H9 (cell line): ENCODE measurements at regions not wholly inside any gene's neighbourhood (a gene's known extent, or its start where the extent isn't known, plus 50 kb on each side); places are given as distances from the start of the nearest gene placed in this dataset.

Source experiments
- DNase-seq: peaks from one replicate; pipeline ENCODE4 v3.0.0-alpha.2; 2017
- H2AFZ ChIP-seq: one replicate; pipeline ENCODE4 v1.6.1; 2013; ENCODE audit warnings: mild to moderate bottlenecking, low read length, control low read depth, moderate library complexity
- H2AK5ac ChIP-seq: 2 replicates; pipeline ENCODE4 v1.6.1; 2013; ENCODE audit warnings: low read length, control low read depth, mixed read lengths; ENCODE audit not compliant: insufficient read length
- H2BK120ac ChIP-seq: one replicate; pipeline ENCODE4 v1.6.1; 2013; ENCODE audit warnings: low read depth, mild to moderate bottlenecking, low read length, control low read depth, inconsistent platforms; ENCODE audit not compliant: poor library complexity, severe bottlenecking
- H2BK12ac ChIP-seq: 2 replicates; pipeline ENCODE4 v1.6.1; 2013; ENCODE audit warnings: low read length, control low read depth, mixed read lengths, low read depth; ENCODE audit not compliant: insufficient read length
- H2BK15ac ChIP-seq: 2 replicates; pipeline ENCODE4 v1.6.1; 2013; ENCODE audit warnings: low read depth, low read length, control low read depth
- H2BK20ac ChIP-seq: one replicate; pipeline ENCODE4 v1.6.1; 2013; ENCODE audit warnings: low read depth, mild to moderate bottlenecking, low read length, control low read depth, inconsistent platforms; ENCODE audit not compliant: poor library complexity, severe bottlenecking
- H2BK5ac ChIP-seq: 2 replicates; pipeline ENCODE4 v1.6.1; 2013; ENCODE audit warnings: low read length, control low read depth, mixed read lengths; ENCODE audit not compliant: insufficient read length
- H3K14ac ChIP-seq: 2 replicates; pipeline ENCODE4 v1.6.1; 2013; ENCODE audit warnings: low read length, control low read depth; ENCODE audit not compliant: insufficient read depth
- H3K18ac ChIP-seq: 2 replicates; pipeline ENCODE4 v1.6.1; 2013; ENCODE audit warnings: low read depth, mild to moderate bottlenecking, mixed read lengths, low read length, control low read depth; ENCODE audit not compliant: insufficient read length
- H3K23ac ChIP-seq: 2 replicates; pipeline ENCODE4 v1.6.1; 2013; ENCODE audit warnings: low read length, control low read depth, mixed read lengths, low read depth; ENCODE audit not compliant: insufficient read length
- H3K23me2 ChIP-seq: 2 replicates; pipeline ENCODE4 v1.6.1; 2013; ENCODE audit warnings: low read depth, mild to moderate bottlenecking, mixed read lengths, low read length, control low read depth; ENCODE audit not compliant: insufficient read length, poor library complexity, severe bottlenecking
- H3K27ac ChIP-seq: 2 replicates; pipeline ENCODE4 v1.5.1; 2013; ENCODE audit warnings: low read length, control low read depth, mixed read lengths, low read depth; ENCODE audit not compliant: insufficient read length
- H3K27me3 ChIP-seq: 2 replicates; pipeline ENCODE4 v1.6.1; 2013; ENCODE audit warnings: low read length, control low read depth, inconsistent platforms; ENCODE audit not compliant: insufficient read depth
- H3K4ac ChIP-seq: 2 replicates; pipeline ENCODE4 v1.6.1; 2013; ENCODE audit warnings: low read depth, mild to moderate bottlenecking, control low read depth, inconsistent platforms, low read length, moderate library complexity
- H3K4me1 ChIP-seq: 2 replicates; pipeline ENCODE4 v1.6.1; 2013; ENCODE audit warnings: low read length, control low read depth, inconsistent platforms; ENCODE audit not compliant: insufficient read depth
- H3K4me2 ChIP-seq: 2 replicates; pipeline ENCODE4 v1.6.1; 2013; ENCODE audit warnings: low read length, control low read depth, mixed read lengths; ENCODE audit not compliant: insufficient read length, insufficient read depth
- H3K56ac ChIP-seq: 2 replicates; pipeline ENCODE4 v1.6.1; 2013; ENCODE audit warnings: low read depth, mild to moderate bottlenecking, mixed read lengths, low read length, control low read depth; ENCODE audit not compliant: insufficient read length
- H3K79me1 ChIP-seq: 2 replicates; pipeline ENCODE4 v1.6.1; 2013; ENCODE audit warnings: low read depth, mild to moderate bottlenecking, moderate library complexity, low read length, control low read depth, inconsistent platforms; ENCODE audit not compliant: insufficient read depth, poor library complexity, severe bottlenecking
- H3K79me2 ChIP-seq: 2 replicates; pipeline ENCODE4 v1.6.1; 2013; ENCODE audit warnings: low read length, control low read depth, inconsistent platforms; ENCODE audit not compliant: insufficient read depth
- H3K9ac ChIP-seq: 2 replicates; pipeline ENCODE4 v1.6.1; 2013; ENCODE audit warnings: low read length, control low read depth, mixed read lengths; ENCODE audit not compliant: insufficient read length; ENCODE audit errors: extremely low read depth
- H3K9me3 ChIP-seq: one replicate; pipeline ENCODE4 v1.6.1; 2013; ENCODE audit warnings: low read depth, low read length, inconsistent platforms; ENCODE audit not compliant: control insufficient read depth
- H3T11ph ChIP-seq: one replicate; pipeline ENCODE4 v1.6.1; 2013; ENCODE audit warnings: mild to moderate bottlenecking, low read length, control low read depth, inconsistent platforms
- H4K20me1 ChIP-seq: one replicate; pipeline ENCODE4 v1.6.1; 2013; ENCODE audit not compliant: control insufficient read depth, insufficient read length, insufficient read depth
- H4K5ac ChIP-seq: 2 replicates; pipeline ENCODE4 v1.6.1; 2013; ENCODE audit warnings: low read depth, mild to moderate bottlenecking, mixed read lengths, low read length, control low read depth; ENCODE audit not compliant: insufficient read length
- H4K8ac ChIP-seq: replicated peaks from 2 replicates; pipeline ENCODE4 v1.6.1; 2013; ENCODE audit warnings: low read length, control low read depth, mixed read lengths, low read depth; ENCODE audit not compliant: insufficient read length
- H4K91ac ChIP-seq: 2 replicates; pipeline ENCODE4 v1.6.1; 2013; ENCODE audit warnings: low read depth, mild to moderate bottlenecking, moderate library complexity, mixed read lengths, low read length, control low read depth; ENCODE audit not compliant: insufficient read length
- H3K27ac Mint-ChIP-seq, 3 experiments: 2 replicates in 2 of 3; 3 replicates in 1 of 3; pipeline ENCODE4 v1.8.0; 2020 to 2021; ENCODE audit warnings: mixed read lengths in 3 of 3, mild to moderate bottlenecking in 1 of 3, moderate library complexity in 1 of 3
- H3K27me3 Mint-ChIP-seq: 2 replicates; pipeline ENCODE4 v1.8.0; 2021; ENCODE audit warnings: low read depth, mild to moderate bottlenecking, moderate library complexity, mixed read lengths
- H3K36me3 Mint-ChIP-seq, 3 experiments: 2 replicates in 2 of 3; 3 replicates in 1 of 3; pipeline ENCODE4 v1.8.0; 2020 to 2021; ENCODE audit warnings: low read depth in 3 of 3, mixed read lengths in 3 of 3; ENCODE audit not compliant: insufficient read depth in 1 of 3
- H3K4me1 Mint-ChIP-seq, 2 experiments: 2 replicates each; pipeline ENCODE4 v1.8.0; 2020; ENCODE audit warnings: mixed read lengths in 2 of 2
- H3K4me3 Mint-ChIP-seq, 2 experiments: 2 replicates in 1 of 2; 3 replicates in 1 of 2; pipeline ENCODE4 v1.8.0; 2020 to 2021; ENCODE audit warnings: mild to moderate bottlenecking in 2 of 2, mixed read lengths in 2 of 2, moderate library complexity in 1 of 2
- H3K9me3 Mint-ChIP-seq, 2 experiments: 2 replicates in 1 of 2; 3 replicates in 1 of 2; pipeline ENCODE4 v1.8.0; 2020; ENCODE audit warnings: mild to moderate bottlenecking in 2 of 2, mixed read lengths in 2 of 2, moderate library complexity in 1 of 2
- WGBS: extraction: QIAGEN DNeasy Blood & Tissue Kit; methylation state at CpG from one replicate; pipeline ENCODE4 v1.1.7; 2013; ENCODE audit warnings: missing lambda C conversion rate, low lambda C conversion rate, mixed read lengths; ENCODE audit not compliant: insufficient read length; ENCODE audit errors: extremely low coverage; 5-methylcytosine and 5-hydroxymethylcytosine counted together
- TF ChIP-seq, protein P1 (sequence below): fragments of 200-600 bp; sonication (generic); conservative IDR thresholded peaks from 3 replicates; pipeline ENCODE4 v1.8.0; 2021; ENCODE audit warnings: antibody characterized with exemption, mild to moderate bottlenecking

DNA sequence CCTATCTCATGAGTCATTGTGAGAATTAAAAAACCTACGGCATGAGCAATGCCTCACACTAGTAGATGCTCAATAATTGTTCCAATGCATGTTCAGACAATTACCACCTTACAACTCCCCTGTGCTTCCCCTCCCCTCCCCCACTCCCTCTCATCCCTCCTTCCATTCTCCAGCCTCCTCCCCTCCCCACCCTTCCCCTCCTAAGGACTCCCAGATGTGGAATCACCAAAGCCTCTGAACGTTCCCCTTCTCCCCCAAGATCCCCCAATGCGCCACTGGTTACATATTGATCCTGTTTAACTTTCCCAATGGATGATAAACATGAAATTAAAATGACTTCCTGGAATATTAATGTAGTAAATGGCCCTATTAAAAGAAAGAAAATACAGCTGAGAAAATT, 84.8 kb downstream of the PCDH1 start:
- H2BK12ac ChIP-seq = no peak overlapping the region
- H2BK120ac ChIP-seq = no peak overlapping the region
- H3K56ac ChIP-seq = no peak overlapping the region
- no peaks in the 10 kb centered on the region for H3K23me2 ChIP-seq
- H2BK15ac ChIP-seq = no peak overlapping the region
- H3K27ac Mint-ChIP-seq = no peak overlapping the region
- no peaks in the 10 kb centered on the region for H3K9me3 Mint-ChIP-seq
- H4K20me1 ChIP-seq = no peaks in the 10 kb centered on the region
- H3K79me2 ChIP-seq = no peaks in the 10 kb centered on the region
- H4K91ac ChIP-seq = no peak overlapping the region
- H3K27me3 Mint-ChIP-seq = peaks cover 5% of the 10 kb centered on the region
- no peak overlapping the region for H3K23ac ChIP-seq
- TF ChIP-seq, protein P1, sequence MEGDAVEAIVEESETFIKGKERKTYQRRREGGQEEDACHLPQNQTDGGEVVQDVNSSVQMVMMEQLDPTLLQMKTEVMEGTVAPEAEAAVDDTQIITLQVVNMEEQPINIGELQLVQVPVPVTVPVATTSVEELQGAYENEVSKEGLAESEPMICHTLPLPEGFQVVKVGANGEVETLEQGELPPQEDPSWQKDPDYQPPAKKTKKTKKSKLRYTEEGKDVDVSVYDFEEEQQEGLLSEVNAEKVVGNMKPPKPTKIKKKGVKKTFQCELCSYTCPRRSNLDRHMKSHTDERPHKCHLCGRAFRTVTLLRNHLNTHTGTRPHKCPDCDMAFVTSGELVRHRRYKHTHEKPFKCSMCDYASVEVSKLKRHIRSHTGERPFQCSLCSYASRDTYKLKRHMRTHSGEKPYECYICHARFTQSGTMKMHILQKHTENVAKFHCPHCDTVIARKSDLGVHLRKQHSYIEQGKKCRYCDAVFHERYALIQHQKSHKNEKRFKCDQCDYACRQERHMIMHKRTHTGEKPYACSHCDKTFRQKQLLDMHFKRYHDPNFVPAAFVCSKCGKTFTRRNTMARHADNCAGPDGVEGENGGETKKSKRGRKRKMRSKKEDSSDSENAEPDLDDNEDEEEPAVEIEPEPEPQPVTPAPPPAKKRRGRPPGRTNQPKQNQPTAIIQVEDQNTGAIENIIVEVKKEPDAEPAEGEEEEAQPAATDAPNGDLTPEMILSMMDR = no peak
- peaks cover 28 to 40% of the 10 kb centered on the region in 2 experiments for H3K4me1 Mint-ChIP-seq
- no peak overlapping the region for H3K27ac ChIP-seq
- no peaks in the 10 kb centered on the region for H3K36me3 Mint-ChIP-seq
- H3K9me3 ChIP-seq = no peaks in the 10 kb centered on the region
- no peaks in the 10 kb centered on the region for H3K79me1 ChIP-seq
- no peak overlapping the region for H3T11ph ChIP-seq
- no peaks in the 10 kb centered on the region for H3K27me3 ChIP-seq
- H2BK20ac ChIP-seq = no peak overlapping the region
- no peak overlapping the region for H3K4ac ChIP-seq
- no peak overlapping the region for H3K18ac ChIP-seq
- no peak overlapping the region for H2AK5ac ChIP-seq
- no peak overlapping the region for H2AFZ ChIP-seq
- H3K14ac ChIP-seq = no peak overlapping the region
- H3K4me2 ChIP-seq = no peak overlapping the region
- no peak overlapping the region for H2BK5ac ChIP-seq
- WGBS = no CpG with 5 or more reads among the region's 3 CpGs
- no peak overlapping the region for H4K5ac ChIP-seq
- no peak overlapping the region for H3K9ac ChIP-seq
- DNase-seq = no peak
- peaks cover 5% of the 10 kb centered on the region; the same call in 1 of the 2 replicates for H3K4me1 ChIP-seq
- no peak overlapping the region for H3K4me3 Mint-ChIP-seq
- no peak overlapping the region for H4K8ac ChIP-seq
